Fibroblast of skin of back (primary cell): ENCODE measurements at regions not wholly inside any gene's neighbourhood (a gene's known extent, or its start where the extent isn't known, plus 50 kb on each side); places are given as distances from the start of the nearest gene placed in this dataset.
A peak's percentile ranks its signal among the peaks of the same experiment; 100 is the strongest.

Source experiments
- DNase-seq: peaks from one replicate; pipeline ENCODE4 v3.0.0-alpha.2; 2013

DNA sequence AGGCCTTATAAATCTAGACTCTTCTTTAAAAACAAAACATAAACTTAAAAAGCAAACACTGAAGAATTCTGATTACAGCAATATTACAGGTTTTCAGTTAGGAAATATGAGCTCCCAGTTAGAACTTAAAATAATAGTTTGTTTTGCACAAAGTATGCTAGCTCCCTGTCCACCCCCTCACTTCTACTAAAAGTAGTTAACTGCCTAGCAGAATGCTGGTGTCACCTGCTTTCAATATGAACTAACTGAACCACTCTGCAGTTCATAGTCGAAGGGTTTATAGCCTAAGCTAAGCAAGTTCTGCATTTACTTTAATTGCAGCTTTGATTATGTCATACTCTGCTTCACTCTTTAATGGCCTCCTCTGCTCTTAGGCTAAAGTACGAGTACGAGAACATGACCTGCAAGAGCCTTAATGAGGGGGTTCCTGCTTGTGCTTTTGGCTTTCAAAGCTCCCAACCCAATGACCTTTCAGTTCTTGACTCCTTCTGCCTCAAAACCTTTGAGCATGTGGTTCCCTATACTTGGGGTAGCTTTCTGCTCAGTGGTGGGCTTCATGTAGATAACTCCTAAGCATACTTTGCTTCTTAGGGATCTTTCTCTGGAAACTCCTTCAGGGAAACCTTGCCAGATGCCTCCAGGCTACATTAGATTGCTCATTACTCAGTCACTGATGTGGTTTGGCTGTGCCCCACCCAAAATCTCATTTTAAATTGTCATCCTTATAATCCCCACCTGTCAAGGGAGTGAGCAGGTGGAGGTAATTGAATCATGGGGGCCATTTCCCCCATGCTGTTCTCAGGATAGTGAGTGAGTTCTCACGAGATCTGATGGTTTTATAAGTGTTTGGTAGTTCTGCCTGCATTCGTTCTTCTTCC is 278.9 kb upstream of the ARGLU1 start:
- DNase-seq, result no peak

DNA sequence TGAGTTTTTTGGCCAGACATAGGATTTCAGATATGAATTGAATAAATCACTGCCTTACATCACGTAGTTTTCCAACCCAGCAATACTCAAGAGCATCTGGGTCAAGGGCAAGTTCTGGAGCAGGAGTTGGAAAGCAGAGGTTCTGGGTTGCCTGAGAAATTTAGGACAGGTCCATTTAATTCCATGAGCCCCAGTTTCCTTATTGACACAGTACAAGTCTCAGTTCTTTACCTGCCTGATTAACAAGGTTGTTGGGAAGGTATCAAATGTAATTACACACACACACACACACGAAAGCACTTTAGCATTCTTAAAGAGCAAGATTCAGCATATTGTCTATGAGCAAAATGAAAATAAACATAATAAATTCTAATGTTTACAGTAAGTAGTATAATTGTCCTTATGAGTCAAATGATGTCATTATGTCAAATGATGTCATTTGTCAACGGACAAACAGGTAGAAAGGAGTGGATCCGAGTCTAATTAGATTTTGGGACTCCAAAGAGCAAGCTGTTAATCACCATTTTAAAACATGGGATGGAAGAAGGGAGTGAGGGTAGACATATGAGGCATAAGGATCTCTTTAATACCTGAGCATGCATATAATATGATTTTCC is 268.4 kb upstream of the ARGLU1 start:
- no peak for DNase-seq

DNA sequence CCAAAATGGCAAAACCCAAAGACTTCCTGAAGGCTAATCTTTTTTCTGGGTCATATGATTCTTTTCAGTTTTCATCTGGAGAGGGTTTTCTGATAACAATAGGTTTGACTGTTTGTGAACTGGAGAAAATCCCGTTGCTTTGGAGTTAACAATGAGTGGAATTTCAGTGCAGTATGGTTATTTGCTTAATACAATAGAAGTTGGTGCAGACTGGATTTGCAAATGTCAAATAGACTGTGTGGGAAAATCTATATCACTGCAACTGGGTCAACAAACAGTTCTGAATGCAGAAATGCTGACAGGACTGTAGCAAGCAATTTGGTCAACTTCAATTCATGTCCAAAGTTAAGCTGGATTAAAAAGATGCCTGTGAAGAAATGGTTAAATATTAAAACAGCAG is 267.5 kb upstream of the ARGLU1 start:
- DNase-seq, result no peak

GRCh38 chr13:106821979-106822378 is 254.0 kb upstream of the ARGLU1 start:
- no peak for DNase-seq

DNA sequence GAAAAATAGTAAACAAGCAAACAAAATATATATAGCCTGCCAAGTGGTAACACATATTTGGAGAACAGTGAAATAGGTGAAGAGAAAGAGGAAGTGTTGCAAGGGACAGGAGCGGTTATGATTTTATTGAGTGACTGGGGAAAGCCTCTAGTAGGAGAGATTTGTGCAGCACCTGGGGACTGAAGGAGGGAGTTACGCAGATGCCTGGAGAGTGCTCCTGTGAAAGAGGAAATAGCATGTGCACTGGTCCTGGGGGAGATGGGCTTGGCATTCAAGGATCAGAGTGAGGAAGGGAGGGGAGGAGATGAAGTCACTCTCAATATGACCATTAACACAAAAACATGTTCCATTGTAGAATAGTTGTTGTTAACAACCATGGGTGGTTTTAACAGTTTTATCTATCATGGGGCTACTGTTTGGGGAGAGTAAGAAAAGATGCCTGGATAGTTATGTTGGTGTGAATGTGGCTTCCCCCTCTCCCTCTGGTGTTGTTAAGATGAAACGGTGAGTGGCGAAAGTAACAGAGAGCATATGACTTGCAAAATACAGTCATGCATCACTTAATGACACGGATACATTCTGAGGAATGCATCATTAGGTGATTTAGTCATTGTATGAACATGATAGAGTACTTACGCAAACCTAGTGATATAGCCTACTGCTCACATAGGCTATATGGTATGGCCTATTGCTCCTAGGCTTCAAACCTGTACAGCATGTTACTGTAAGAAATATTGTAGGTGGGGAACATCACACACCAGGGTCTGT is 251.7 kb upstream of the ARGLU1 start:
- DNase-seq, result no peak

DNA sequence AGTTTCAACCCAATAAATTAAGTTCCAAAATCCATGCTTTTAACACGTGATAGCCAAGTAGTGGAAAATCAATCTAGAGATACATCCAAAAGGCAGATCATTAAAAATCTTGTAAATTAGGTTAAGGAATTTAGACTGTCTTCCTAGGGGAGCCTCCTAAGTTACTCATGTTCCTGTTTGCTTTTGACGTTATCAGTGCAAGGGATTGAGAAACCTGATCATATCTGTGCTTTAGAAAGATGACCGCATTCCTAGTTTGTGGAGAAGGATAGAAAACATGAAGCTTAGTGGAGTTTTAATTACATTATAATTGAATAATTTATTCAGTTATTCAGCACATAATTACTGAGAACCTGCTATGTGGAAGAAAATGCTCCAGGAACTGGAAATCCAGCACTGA is 251.0 kb upstream of the ARGLU1 start:
- DNase-seq, result no peak

DNA sequence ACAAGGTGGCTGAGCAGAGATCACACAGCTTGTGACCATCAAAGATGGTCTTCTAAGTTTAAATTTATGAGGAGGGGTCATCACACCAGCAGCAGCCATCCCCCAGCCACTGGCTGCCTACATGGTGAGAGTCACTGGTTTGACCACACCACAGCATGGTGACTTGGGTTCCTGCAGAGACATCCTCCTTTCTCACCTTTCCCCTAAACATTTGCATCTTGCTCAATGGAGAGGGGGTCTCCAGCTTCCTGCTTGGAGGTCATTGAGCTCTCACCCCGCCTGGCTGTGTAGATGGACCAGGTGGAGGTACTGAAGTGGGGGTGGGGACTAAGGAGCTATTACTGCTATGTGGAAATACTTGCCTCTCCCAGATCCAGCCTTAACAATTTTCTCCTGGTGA is 247.6 kb upstream of the ARGLU1 start:
- no peak for DNase-seq

GRCh38 chr13:106814463-106814862 is 246.5 kb upstream of the ARGLU1 start:
- DNase-seq, result no peak

- DNase-seq, result no peak
Observed at GRCh38 chr13:106810069-106810468, 242.1 kb upstream of the ARGLU1 start.

- DNase-seq, result no peak
Observed at GRCh38 chr13:106804991-106805390, 237.1 kb upstream of the ARGLU1 start.

DNA sequence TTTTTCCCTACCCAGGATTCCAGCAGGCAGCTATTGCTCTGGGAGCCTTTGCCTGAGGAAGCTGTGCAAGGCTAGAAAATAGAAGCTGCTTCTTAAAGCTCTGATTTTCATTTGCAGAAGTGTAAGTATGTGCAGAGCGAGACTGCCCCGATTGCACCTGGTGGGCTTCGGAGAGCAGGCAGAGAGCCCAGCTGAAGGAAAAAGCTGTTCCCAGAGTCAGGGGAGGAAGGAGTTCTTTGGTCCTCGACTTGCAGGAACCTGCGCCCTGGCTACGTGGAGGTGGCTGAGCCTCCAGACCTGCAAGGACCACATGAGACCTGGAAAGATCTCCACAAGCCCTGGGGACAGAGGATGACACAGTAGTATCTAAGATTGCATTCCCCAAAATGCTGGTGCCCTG is 235.0 kb upstream of the ARGLU1 start:
- no peak for DNase-seq

DNA sequence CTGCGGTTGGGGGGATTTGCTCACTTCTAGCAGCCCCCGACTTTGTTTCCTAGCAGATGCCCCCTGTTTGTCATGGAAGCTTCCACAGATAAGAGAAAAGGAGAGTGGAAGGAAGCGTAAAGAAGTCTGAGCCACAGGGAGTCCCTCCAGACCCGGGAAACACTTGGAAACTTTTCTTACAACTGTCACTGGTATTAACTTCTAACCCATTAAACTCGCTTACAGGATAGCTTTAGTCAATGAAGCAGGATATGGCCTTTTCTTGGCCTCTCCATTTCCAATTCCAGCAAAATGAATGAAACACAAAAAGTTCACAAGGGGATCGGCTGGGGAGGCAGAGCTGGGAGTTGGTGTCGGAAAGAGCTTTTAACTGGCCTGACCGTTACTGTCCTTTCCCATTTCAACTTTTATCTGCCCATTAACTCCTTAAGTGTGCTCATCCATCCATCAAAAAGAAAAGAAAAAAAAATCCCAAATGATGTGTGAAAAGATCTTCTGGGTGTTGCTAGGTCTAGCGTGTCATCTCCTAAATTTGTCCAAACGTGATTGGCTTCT is 231.9 kb upstream of the ARGLU1 start:
- DNase-seq, result no peak

- no peak for DNase-seq
Observed at GRCh38 chr13:106797081-106797640, 229.2 kb upstream of the ARGLU1 start.

- DNase-seq, result no peak
Observed at GRCh38 chr13:106796280-106797047, 228.5 kb upstream of the ARGLU1 start.

DNA sequence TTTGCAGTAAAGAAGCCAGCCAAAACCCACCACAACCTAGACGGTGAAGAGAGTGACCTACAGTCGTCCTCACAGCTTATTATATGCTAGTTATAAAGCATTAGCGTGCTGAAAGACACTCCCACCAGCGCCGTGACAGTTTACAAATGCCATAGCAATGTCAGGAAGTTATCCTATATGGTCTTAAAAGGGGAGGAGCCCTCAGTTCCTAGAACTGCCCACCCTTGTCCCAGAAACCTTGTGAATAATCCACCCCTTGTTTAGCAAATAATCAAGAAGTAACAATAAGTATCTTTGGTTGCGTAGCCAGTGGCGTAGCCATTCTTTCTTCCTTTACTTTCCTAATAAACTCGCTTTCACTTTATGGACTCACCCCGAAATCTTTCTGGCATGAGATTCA is 227.9 kb upstream of the ARGLU1 start:
- DNase-seq, result no peak

- DNase-seq, result no peak
Observed at GRCh38 chr13:106794117-106794516, 226.2 kb upstream of the ARGLU1 start.

- no peak for DNase-seq
Observed at GRCh38 chr13:106789911-106790310, 222.0 kb upstream of the ARGLU1 start.

- DNase-seq, result no peak
Observed at GRCh38 chr13:106786006-106786563, 218.1 kb upstream of the ARGLU1 start.

DNA sequence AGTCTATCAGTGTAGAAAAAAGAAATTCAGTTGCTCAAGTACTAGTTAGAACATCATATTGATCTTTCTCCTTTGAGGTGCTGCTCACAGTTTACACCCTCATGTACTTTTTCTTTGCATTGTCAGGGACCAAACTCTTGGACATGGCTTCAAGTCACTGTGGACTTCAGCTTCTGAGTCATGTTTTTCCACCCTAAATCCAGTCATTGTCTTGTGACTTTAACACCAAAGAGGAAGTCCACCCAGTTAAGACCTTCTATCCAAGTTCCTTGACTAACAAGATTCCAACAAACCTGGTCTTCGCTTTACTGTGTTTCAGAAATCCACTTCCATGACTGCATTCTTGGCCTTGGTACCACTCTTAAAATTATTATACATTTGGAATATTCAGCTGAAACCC is 206.7 kb upstream of the ARGLU1 start:
- no peak for DNase-seq

DNA sequence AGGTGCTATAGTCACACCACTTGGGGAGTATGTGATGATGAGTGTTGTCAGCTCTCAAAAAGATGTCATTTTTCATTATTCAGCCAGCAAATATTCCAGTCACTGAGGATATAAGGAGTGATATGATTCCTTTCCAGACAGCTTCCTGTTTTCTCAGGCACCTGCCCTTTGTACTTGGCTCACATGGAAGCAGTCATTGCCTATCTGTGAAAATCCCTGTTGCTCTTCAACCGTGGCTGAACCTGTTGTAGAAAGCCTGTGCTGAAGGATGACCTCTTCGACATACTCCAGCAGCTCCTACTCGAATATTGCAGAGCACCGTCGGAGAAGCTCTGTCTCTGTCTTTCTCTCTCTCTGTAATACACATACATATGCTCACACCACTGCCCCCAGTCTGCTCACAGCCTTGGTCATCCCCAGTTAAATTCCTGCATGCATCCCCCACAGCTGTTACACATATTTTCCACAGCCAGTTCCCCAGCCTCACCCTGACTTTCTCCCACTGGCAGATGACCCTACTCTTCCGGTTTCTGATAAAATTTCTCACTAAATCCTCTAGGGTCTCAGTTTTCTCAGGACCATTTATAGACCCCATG is 204.2 kb upstream of the ARGLU1 start:
- peak; percentile 29 for DNase-seq

DNA sequence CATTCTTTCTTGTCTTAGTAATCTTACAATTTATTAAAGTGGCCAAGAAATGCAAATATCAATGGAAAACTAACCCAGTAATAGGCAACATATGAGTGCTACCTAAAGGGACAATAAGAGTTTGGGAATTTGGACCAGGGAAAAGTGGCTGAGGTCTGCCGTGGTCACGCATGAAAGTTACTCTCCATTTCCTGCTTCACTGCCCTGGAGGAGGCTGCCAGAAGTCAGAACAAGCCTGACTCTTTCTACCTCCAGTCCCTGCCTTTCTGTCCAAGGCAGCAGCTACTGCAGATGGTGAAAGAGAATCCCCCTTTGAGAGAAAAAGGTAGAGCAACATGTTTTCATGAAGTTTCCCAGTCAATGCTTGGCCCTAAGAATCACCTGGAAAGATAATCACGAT is 201.1 kb upstream of the ARGLU1 start:
- no peak for DNase-seq
